ENCODE measurements at regions not wholly inside any gene's neighbourhood (a gene's known extent, or its start where the extent isn't known, plus 50 kb on each side); places are given as distances from the start of the nearest gene placed in this dataset.

GRCh38 chr22:49592780-49593501 is 234.7 kb downstream of the BRD1 start:
- FAIRE-seq = no peak
- DNase-seq (ENCODE audit: insufficient read length, low spot score) = no peak

DNA sequence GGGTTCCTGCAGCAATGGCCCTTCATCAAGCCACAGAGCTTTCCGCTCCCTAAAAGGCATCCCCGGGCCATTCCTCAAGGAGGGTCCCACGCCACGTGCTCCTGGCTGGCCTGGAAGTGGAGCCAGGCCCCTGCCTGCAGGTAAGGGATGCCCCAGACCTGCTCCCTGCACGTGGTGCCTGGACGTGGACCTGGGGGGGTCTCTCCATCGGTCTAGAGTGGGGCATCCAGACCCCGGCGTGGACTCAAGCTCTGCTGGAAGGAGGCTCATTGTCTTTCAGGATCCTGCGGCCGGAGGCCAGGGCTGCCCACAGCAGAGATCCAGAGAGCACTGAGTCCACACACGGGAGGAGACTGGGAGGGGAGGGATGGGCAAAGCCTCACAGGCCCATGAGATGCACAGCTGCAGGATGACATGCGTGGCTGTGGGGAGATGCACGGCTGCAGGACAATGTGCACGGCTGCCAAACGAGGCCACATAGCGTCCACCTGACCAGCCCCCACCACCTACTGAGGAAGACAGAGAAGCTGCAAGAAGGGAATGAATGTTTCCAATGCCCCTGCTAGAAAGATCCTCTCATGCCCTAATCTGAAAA is 236.7 kb downstream of the BRD1 start:
- FAIRE-seq = no peak
- no peak for DNase-seq (ENCODE audit: insufficient read length, low spot score)

DNA sequence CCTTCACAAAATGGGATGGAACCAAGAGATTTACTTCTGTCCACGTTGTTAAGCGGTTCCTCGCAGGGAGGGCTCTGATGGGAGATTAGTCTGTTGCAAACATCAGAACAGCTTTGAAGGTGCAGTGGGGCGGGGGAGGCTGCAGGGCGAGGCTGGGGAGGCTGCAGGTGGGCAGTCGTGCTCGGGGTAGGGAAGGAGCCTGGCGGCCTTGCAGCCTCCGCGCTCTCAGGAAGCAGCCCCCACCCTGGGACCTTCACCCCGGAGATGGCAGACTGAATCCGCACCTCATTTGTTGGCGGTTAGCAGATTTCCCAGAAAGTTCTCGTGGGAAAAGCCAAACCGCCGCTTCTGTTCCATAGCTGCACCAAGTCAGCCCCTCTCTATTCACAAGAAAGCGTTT is 237.3 kb downstream of the BRD1 start:
- DNase-seq (ENCODE audit: insufficient read length, low spot score) = no peak
- FAIRE-seq = no peak

DNA sequence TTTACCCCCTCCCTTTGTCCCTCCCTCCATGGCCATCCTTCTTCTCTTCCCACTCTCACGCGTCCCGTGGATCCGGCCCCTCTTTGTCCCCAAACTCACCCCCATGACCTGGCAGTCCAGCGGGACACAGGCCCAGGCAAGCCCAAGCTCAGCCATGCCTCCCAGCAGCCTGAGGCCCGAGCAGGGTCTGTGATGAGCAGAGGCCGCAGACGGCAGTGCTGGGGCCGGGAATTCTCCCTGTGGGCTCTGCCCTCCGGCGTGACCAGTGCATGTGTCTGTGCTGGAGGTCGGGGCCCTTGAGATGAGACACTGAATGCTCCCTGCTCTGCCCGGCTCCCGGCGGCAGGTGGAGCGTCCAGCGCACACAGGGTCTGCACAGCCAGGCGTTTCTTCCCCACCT is 237.9 kb downstream of the BRD1 start:
- no peak for FAIRE-seq

GRCh38 chr22:49589301-49589700 is 238.4 kb downstream of the BRD1 start:
- DNase-seq (ENCODE audit: insufficient read length, low spot score) = no peak
- FAIRE-seq = no peak

More for the DNA sequence above, 237.9 kb downstream of the BRD1 start:
- DNase-seq (ENCODE audit: insufficient read length, low spot score) = no peak

- DNase-seq (ENCODE audit: insufficient read length, low spot score) (no peak), FAIRE-seq (no peak)
These were observed 238.9 kb downstream of the BRD1 start for GRCh38 chr22:49588739-49589138.

DNA sequence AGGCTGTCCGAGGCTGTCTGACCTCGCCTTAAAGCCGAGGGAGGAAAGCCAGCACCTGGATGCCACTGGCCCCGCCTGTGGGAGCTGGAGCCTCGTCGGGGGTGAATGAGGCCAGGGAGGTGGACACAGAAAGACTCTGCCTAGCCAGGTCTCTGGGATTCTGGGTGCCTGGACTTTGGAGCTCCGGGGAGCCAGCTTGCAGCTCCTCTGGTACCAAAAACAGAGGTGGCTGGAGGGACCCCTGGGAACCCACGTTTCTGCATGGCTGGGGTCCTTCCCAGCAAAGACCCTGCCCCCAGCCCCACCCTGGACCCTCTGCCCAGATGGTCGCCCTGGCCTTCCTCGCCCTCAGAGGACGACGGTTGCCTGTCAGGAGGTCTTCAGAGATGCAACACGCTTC is 239.7 kb downstream of the BRD1 start:
- no peak for DNase-seq (ENCODE audit: insufficient read length, low spot score)
- no peak for FAIRE-seq

GRCh38 chr22:49587421-49587820 is 240.3 kb downstream of the BRD1 start:
- no peak for DNase-seq (ENCODE audit: insufficient read length, low spot score)
- FAIRE-seq = no peak

DNA sequence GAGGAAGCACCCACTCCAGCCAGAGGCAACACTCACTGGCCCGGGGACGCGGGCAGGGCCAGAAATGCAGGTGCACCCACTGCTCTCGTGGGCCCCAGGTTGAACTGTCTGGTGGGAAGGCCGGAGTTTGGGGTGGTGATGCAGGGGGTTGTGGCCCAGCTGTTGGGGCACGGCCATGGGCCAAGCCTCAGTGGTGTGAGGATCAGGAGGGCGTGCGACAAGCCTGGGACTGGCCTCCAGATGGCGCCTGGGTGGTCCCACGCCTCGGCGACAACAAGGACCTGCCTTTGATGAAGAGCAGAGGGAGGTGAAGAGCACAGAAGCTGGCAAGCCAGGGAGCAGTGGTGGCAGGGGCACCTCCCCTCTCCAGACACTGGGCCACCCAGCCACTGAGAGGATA is 240.8 kb downstream of the BRD1 start:
- no peak for FAIRE-seq
- DNase-seq (ENCODE audit: insufficient read length, low spot score) = no peak

DNA sequence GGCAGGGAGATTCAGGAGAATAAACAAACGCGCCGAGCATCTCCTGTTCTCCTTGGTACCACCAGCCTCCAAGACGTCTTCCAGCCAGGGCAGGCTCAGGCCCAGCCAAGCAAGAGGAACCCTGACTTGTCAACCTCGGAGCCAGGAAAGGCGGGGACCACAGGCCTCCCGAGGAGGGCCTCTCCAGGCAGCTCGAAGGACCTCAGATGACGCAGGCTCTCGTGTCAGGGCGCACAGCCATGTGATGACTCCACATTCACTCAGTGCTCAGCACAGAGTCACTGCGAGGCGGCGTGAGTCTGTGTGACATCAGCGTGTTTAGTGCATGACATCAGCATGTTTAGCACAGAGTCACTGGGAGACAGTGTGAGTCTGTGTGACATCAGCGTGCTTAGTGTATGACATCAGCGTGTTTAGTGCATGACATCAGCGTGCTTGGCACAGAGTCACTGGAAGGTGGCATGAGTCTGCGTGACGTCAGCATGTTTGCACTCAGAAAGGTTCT is 241.4 kb downstream of the BRD1 start:
- FAIRE-seq (no peak), DNase-seq (ENCODE audit: insufficient read length, low spot score) (no peak)

- FAIRE-seq (no peak), DNase-seq (ENCODE audit: insufficient read length, low spot score) (no peak)
These were observed 242.0 kb downstream of the BRD1 start for GRCh38 chr22:49585461-49586243.

DNA sequence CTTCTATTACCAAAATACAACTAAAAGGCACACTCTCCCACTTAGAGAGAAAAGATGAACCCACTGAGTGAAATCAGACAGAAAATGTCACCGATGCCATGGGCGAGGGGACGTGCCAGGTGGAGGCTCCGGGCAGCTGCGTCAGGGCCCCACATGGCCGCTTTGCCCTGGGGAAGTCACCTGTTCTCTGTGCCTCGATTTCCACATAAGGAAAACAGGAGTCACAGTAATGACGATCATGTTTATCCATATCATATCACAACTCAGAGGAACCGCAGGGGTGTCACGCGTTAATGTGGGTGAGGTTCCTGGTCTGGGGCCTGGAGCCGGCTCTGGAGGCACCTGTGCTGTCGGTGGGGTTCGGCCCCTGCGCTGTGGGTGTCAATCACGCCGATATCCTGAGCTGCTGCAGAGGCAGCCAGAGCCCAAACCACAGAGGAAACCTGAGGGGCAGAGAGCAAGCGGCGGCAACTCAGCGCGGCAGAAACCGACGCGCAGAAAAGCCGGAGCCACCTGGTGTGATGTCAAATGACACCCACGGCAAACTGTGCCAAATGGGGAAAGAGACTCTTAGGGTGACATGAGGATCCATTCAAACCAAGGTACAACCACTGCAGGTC is 243.7 kb downstream of the BRD1 start:
- no peak for DNase-seq (ENCODE audit: insufficient read length, low spot score)
- FAIRE-seq = no peak

DNA sequence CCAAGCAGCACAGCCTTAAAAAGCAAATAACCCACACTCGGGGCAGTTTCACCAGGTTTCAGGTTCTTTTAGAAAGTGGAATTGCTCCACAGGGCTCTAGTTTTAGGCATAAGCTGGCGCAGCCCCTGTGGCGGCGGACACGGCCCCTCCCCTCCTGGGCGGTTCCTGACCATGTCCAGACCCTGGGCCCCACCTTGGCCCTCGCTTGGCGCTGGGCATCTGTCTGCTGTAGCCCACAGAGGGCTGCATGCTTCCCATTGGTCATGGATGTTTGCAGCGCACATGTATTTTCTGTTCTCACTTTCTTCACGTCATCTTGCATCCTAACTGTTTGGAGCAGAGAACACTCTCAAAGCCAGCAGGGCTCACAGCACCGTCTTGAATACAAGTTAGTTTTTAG is 244.3 kb downstream of the BRD1 start:
- FAIRE-seq (no peak), DNase-seq (ENCODE audit: insufficient read length, low spot score) (no peak)

GRCh38 chr22:49582678-49583077 is 245.0 kb downstream of the BRD1 start:
- no peak for DNase-seq (ENCODE audit: insufficient read length, low spot score)
- no peak for FAIRE-seq

GRCh38 chr22:49582181-49582580 is 245.5 kb downstream of the BRD1 start:
- FAIRE-seq (no peak), DNase-seq (ENCODE audit: insufficient read length, low spot score) (no peak)

GRCh38 chr22:49580024-49580423 is 247.6 kb downstream of the BRD1 start:
- DNase-seq (ENCODE audit: insufficient read length, low spot score) = no peak
- FAIRE-seq = no peak

DNA sequence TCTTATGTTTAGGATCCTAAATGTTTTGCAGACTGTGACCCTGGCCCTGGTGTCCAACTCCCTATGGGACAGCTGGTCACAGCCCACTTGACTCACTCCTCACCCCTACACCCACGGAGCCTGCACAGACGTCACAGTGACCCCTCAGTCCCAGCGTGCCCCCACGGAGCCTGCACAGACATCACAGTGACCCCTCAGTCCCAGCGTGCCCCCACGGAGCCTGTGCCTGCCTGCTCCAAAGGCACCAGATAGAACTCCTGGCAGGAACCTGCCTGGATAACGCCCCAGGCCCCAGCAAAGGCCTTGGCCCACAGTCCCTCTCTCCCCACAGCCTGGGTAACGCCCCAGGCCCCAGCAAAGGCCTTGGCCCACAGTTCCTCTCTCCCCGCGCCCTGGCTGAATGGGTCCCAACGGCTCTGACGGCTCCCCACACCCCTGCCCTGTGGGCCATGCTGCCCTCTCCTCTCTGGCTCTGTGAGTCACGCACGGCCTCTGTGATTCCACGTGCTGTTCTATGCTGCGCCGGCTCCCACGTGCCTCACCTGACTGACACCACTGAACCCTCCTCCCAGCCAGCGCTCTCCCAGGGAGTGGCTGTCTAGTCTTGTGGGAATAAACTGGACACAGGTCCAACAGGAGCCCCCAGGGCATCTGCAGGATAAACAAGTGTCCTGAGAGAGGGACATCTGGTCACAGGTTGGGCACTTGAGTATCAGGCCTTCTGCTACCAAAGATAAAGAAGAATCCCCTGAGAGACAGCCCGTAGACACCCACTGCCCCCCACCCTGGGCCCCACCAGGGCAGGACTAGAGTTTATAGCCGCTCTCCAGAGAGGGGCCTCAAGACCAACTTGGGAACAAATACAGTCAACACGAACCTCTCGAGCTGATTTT is 250.3 kb downstream of the BRD1 start:
- FAIRE-seq (no peak), DNase-seq (ENCODE audit: insufficient read length, low spot score) (no peak)

DNA sequence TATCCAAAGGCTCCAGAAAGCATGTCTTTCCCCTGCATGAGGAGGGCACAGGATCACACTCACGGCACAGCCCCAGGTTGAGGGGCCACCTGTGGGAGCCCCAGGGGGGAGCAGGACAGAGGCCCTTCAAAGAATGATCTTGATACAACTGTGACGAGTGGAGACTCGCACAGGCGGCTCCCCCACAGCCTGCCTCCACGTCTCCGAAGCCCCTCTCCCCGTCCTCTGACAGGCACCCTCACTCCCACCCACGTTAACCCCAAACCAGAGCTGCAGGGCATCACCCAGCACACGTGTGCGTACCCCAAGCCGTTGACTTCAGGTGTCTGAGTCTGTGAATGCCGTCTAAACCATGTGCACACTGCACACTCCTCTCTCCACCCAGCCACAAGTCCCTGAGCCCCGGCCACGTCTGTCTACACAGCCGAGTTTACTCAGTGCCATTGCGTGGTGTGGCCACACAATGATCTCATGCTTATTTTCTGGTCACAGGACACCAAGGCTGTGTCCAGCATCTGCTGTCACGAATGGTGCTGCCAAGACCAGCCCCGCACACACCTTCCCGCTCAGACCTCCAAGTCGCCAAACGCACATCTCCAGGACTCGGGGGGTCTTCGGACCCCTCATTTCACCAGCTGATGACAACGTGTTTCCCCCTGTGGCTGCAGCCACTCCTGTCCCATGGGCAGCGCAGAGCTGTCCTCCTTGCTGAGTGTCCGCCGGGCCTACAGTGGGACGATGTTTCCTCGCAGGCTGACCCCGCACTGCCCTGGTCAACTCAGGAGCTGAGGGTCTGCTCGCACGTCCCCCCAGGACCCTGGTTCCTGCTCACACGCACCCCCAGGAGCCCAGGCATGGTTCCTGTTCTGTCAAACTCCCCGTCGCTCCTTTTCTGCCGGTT is 251.2 kb downstream of the BRD1 start:
- no peak for FAIRE-seq
- no peak for DNase-seq (ENCODE audit: insufficient read length, low spot score)

- FAIRE-seq (no peak), DNase-seq (ENCODE audit: insufficient read length, low spot score) (no peak)
These were observed 252.0 kb downstream of the BRD1 start for GRCh38 chr22:49575703-49576081.

Measured in HTR-8/SVneo (cell line).